Breast epithelium (tissue), 3 donors: ENCODE measurements at regions not wholly inside any gene's neighbourhood (a gene's known extent, or its start where the extent isn't known, plus 50 kb on each side); places are given as distances from the start of the nearest gene placed in this dataset.

Experiments
- POLR2A ChIP-seq: fragments of 450-650 bp; IDR thresholded peaks from one replicate; pipeline ENCODE4 v1.6.1; 2016; ENCODE audit warnings: antibody characterized with exemption, mild to moderate bottlenecking, moderate library complexity
- POLR2AphosphoS5 ChIP-seq, 3 donors: sonication (generic); formaldehyde crosslinking; IDR thresholded peaks; one replicate each; pipeline ENCODE4 v1.6.1; 2017; ENCODE audit warnings: antibody characterized with exemption in 3 of 3
- TF ChIP-seq, protein P1 (sequence below), 3 donors: fragments of 450-650 bp; IDR thresholded peaks; one replicate each; pipeline ENCODE4 v1.5.1; 2016 to 2017; ENCODE audit warnings: antibody characterized with exemption in 3 of 3, mild to moderate bottlenecking in 3 of 3, moderate library complexity in 3 of 3

DNA sequence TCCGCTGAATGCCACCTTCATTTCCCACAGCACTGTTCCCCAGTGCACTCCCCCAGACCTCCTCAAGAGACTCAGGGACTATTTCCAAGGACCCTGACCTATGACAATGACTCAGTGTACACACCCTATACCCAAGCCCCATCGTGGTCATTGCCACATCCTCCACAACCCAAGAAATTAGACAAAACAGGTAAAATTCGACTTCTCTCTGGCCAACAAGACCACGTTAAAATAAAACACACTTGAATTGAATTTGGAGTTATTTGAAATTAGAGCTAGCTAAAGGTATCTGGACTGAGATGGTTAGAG, 126.4 kb upstream of the NCK2 start:
- TF ChIP-seq POLR2A (no peak), POLR2AphosphoS5 (IDR thresholded peaks at IDR 0.05) (no peak)
- TF ChIP-seq, protein P1, sequence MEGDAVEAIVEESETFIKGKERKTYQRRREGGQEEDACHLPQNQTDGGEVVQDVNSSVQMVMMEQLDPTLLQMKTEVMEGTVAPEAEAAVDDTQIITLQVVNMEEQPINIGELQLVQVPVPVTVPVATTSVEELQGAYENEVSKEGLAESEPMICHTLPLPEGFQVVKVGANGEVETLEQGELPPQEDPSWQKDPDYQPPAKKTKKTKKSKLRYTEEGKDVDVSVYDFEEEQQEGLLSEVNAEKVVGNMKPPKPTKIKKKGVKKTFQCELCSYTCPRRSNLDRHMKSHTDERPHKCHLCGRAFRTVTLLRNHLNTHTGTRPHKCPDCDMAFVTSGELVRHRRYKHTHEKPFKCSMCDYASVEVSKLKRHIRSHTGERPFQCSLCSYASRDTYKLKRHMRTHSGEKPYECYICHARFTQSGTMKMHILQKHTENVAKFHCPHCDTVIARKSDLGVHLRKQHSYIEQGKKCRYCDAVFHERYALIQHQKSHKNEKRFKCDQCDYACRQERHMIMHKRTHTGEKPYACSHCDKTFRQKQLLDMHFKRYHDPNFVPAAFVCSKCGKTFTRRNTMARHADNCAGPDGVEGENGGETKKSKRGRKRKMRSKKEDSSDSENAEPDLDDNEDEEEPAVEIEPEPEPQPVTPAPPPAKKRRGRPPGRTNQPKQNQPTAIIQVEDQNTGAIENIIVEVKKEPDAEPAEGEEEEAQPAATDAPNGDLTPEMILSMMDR (IDR thresholded peaks at IDR 0.05) = no peak
